H1 (cell line): ENCODE measurements at regions not wholly inside any gene's neighbourhood (a gene's known extent, or its start where the extent isn't known, plus 50 kb on each side); places are given as distances from the start of the nearest gene placed in this dataset.

Experiments
- CTCF ChIA-PET: fragments of 300-600 bp; sonication (Branson Sonifier 250); formaldehyde crosslinking; loops from one replicate; lab custom pipeline; 2021; ENCODE audit not compliant: partially characterized antibody; lab: Charles Lee
- POLR2A ChIA-PET: fragments of 300-600 bp; sonication (Branson Sonifier 250); formaldehyde crosslinking; loops from one replicate; lab custom pipeline; 2021; ENCODE audit warnings: inconsistent platforms; ENCODE audit not compliant: partially characterized antibody; lab: Charles Lee
- DNase-seq, 2 experiments: peaks; one replicate each; pipeline versions ENCODE4 v3.0.0 to v3.0.0-alpha.2; 2010 to 2022; ENCODE audit warnings: low spot score in 2 of 2, low read depth in 1 of 2, mixed read lengths in 1 of 2
- FAIRE-seq: peaks from 2 replicates; lab custom pipeline; 2011; peaks lifted over from hg19 to GRCh38; lab: Jason Lieb, UNC
- H2AFZ ChIP-seq: 2 replicates; pipeline ENCODE4 v1.8.1; 2012; ENCODE audit warnings: low read length, inconsistent platforms
- H2AK5ac ChIP-seq: 2 replicates; pipeline ENCODE4 v1.6.1; 2013; ENCODE audit warnings: low read depth, low read length
- H2BK120ac ChIP-seq: replicated peaks from 2 replicates; pipeline ENCODE3; 2013; ENCODE audit warnings: low read depth, low read length, inconsistent platforms
- H2BK12ac ChIP-seq: 2 replicates; pipeline ENCODE4 v1.6.1; 2013; ENCODE audit warnings: low read depth, low read length
- H2BK15ac ChIP-seq: 2 replicates; pipeline ENCODE4 v1.6.1; 2013; ENCODE audit warnings: low read length
- H2BK20ac ChIP-seq: 2 replicates; pipeline ENCODE4 v1.6.1; 2013; ENCODE audit warnings: low read length
- H2BK5ac ChIP-seq: 2 replicates; pipeline ENCODE4 v1.6.1; 2013; ENCODE audit warnings: low read depth, low read length
- H3K14ac ChIP-seq: 2 replicates; pipeline ENCODE4 v1.6.1; 2013; ENCODE audit warnings: inconsistent platforms; ENCODE audit not compliant: insufficient read length
- H3K18ac ChIP-seq: 2 replicates; pipeline ENCODE4 v1.6.1; 2013; ENCODE audit warnings: low read length; ENCODE audit errors: extremely low read depth
- H3K23ac ChIP-seq: 2 replicates; pipeline ENCODE4 v1.6.1; 2013; ENCODE audit warnings: inconsistent platforms; ENCODE audit not compliant: insufficient read length
- H3K23me2 ChIP-seq: 2 replicates; pipeline ENCODE4 v1.6.1; 2013; ENCODE audit warnings: low read depth, low read length
- H3K27ac ChIP-seq: 2 replicates; pipeline ENCODE4 v1.6.1; 2011; ENCODE audit warnings: low read depth, low read length, inconsistent platforms
- H3K27me3 ChIP-seq, 4 experiments: replicated peaks in 1 of 4; 1 replicate in 1 of 4; 2 replicates in 3 of 4; pipeline versions ENCODE4 v1.6.1 to v1.8.1; 2011 to 2013; ENCODE audit warnings: low read length in 3 of 4, mild to moderate bottlenecking in 3 of 4, inconsistent platforms in 2 of 4, mixed read lengths in 2 of 4, moderate library complexity in 1 of 4; ENCODE audit not compliant: control insufficient read depth in 3 of 4, insufficient read depth in 3 of 4; ENCODE audit errors: extremely low read depth in 1 of 4
- H3K36me3 ChIP-seq, 4 experiments: 2 replicates each; pipeline versions ENCODE4 v1.6.1 to v1.8.1; 2011 to 2013; ENCODE audit warnings: mild to moderate bottlenecking in 4 of 4, low read length in 3 of 4, moderate library complexity in 2 of 4, control low read depth in 1 of 4, inconsistent platforms in 1 of 4; ENCODE audit not compliant: insufficient read depth in 4 of 4, control insufficient read depth in 2 of 4
- H3K4ac ChIP-seq: replicated peaks from 2 replicates; pipeline ENCODE3; 2013; ENCODE audit warnings: low read length, low read depth, mixed read lengths, inconsistent platforms; ENCODE audit not compliant: insufficient read length
- H3K4me1 ChIP-seq, 4 experiments: replicated peaks in 1 of 4; 1 replicate in 1 of 4; 2 replicates in 3 of 4; pipeline versions ENCODE4 v1.6.1 to v1.8.1; 2011 to 2013; ENCODE audit warnings: low read length in 3 of 4, inconsistent platforms in 2 of 4, mixed read lengths in 1 of 4; ENCODE audit not compliant: insufficient read depth in 4 of 4, control insufficient read depth in 3 of 4
- H3K4me2 ChIP-seq, 2 experiments: 2 replicates each; pipeline versions ENCODE4 v1.6.1 to v1.8.1; 2011 to 2013; ENCODE audit warnings: low read depth in 2 of 2, low read length in 2 of 2, control low read depth in 1 of 2, inconsistent platforms in 1 of 2, mild to moderate bottlenecking in 1 of 2; ENCODE audit not compliant: insufficient read depth in 1 of 2
- H3K4me3 ChIP-seq, 4 experiments: fragments of 200-600, 300-600 bp in 1 of 4; sonication (generic), shearing (Covaris generic), sonication (Bioruptor Twin) in 1 of 4; 2 replicates each; pipeline versions ENCODE4 v1.5.1 to v1.8.1; 2011 to 2016; ENCODE audit warnings: low read length in 4 of 4, low read depth in 3 of 4, control low read depth in 2 of 4, inconsistent platforms in 2 of 4, mild to moderate bottlenecking in 2 of 4, mixed read lengths in 1 of 4, moderate library complexity in 1 of 4; ENCODE audit not compliant: insufficient read depth in 2 of 4; ENCODE audit errors: extremely low read depth in 1 of 4
- H3K56ac ChIP-seq: replicated peaks from 2 replicates; pipeline ENCODE3; 2013; ENCODE audit warnings: low read depth, mild to moderate bottlenecking, mixed read lengths, low read length, inconsistent platforms; ENCODE audit not compliant: insufficient read length
- H3K79me1 ChIP-seq: 2 replicates; pipeline ENCODE4 v1.6.1; 2013; ENCODE audit warnings: low read depth, low read length, control low read depth
- H3K79me2 ChIP-seq, 2 experiments: 2 replicates each; pipeline versions ENCODE4 v1.6.1 to v1.8.1; 2012 to 2013; ENCODE audit warnings: low read length in 2 of 2, mild to moderate bottlenecking in 2 of 2, inconsistent platforms in 1 of 2; ENCODE audit not compliant: insufficient read depth in 2 of 2, control insufficient read depth in 1 of 2
- H3K9ac ChIP-seq, 4 experiments: replicated peaks in 1 of 4; 1 replicate in 1 of 4; 2 replicates in 3 of 4; pipeline versions ENCODE4 v1.6.1 to v1.8.1; 2011 to 2013; ENCODE audit warnings: low read depth in 3 of 4, low read length in 3 of 4, control low read depth in 2 of 4, mild to moderate bottlenecking in 2 of 4, moderate library complexity in 2 of 4, inconsistent platforms in 1 of 4; ENCODE audit errors: extremely low read depth in 1 of 4
- H3K9me3 ChIP-seq, 2 experiments: 2 replicates each; pipeline versions ENCODE4 v1.6.1 to v1.8.1; 2012 to 2013; ENCODE audit warnings: mild to moderate bottlenecking in 2 of 2, moderate library complexity in 2 of 2, control low read depth in 1 of 2, inconsistent platforms in 1 of 2, low read depth in 1 of 2, low read length in 1 of 2, mixed read lengths in 1 of 2; ENCODE audit not compliant: insufficient read depth in 2 of 2
- H4K20me1 ChIP-seq, 2 experiments: replicated peaks in 1 of 2; 2 replicates each; pipeline versions ENCODE3 to v1.8.1; 2011 to 2013; ENCODE audit warnings: inconsistent platforms in 2 of 2, low read length in 2 of 2, mild to moderate bottlenecking in 1 of 2; ENCODE audit not compliant: insufficient read depth in 2 of 2, control insufficient read depth in 1 of 2
- H4K5ac ChIP-seq: 2 replicates; pipeline ENCODE4 v1.6.1; 2013; ENCODE audit warnings: low read length, low read depth, mixed read lengths, inconsistent platforms; ENCODE audit not compliant: insufficient read length
- H4K8ac ChIP-seq: 2 replicates; pipeline ENCODE4 v1.8.0; 2013; ENCODE audit warnings: mild to moderate bottlenecking, moderate library complexity, low read length, inconsistent platforms; ENCODE audit not compliant: insufficient read depth; ENCODE audit errors: extremely low read depth
- H4K91ac ChIP-seq: replicated peaks from 2 replicates; pipeline ENCODE3; 2013; ENCODE audit warnings: low read length, mixed read lengths, inconsistent platforms; ENCODE audit not compliant: insufficient read length
- CBX8 ChIP-seq: fragments of 300-800, 300-1000 bp; sonication (generic); IDR thresholded peaks from 2 replicates; pipeline ENCODE4 v1.7.1; 2016; ENCODE audit warnings: low read depth, low read length, borderline replicate concordance
- CEBPB ChIP-seq: IDR thresholded peaks from 2 replicates; pipeline ENCODE4 v1.6.1; 2012; ENCODE audit warnings: low read depth, low read length
- WGBS, 2 experiments: shearing (Covaris generic) in 1 of 2; methylation state at CpG; one replicate each; pipeline versions ENCODE4 v1.1.6 to v1.1.7; 2013 to 2015; ENCODE audit warnings: low lambda C conversion rate in 2 of 2, mixed read lengths in 2 of 2, inconsistent platforms in 1 of 2, low coverage in 1 of 2, missing lambda C conversion rate in 1 of 2; ENCODE audit not compliant: insufficient replicate concordance in 2 of 2, insufficient coverage in 1 of 2, insufficient read length in 1 of 2; ENCODE audit errors: extremely low coverage in 1 of 2, missing lambda C conversion rate in 1 of 2; 5-methylcytosine and 5-hydroxymethylcytosine counted together

DNA sequence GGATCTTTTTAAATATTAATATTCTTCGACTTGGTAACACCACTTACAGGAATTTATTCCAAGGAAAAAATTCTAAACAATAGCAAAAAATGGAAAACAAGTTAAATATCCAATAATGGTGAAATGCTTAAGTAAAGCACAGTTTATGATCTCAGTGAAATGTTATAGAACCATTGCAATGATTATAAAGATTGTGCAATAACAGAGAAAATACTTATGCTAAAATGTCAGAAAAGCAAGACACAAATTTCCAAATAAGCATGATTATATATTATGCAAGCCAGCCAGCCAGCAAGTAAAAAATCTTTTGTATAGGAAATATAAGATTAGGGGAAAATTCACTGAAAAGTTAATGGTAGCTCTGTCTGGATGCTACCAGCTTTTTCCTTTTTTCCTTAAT is 102.7 kb upstream of the EFNA5 start:
- Histone ChIP-seq H3K4me1 (peaks cover 0 to 19% (median 6%) of the 10 kb centered on the region in 4 experiments; a peak in 5 of 7 replicates), H3K9me3 (no peaks in the 10 kb centered on the region), H3K27ac (no peak overlapping the region), H3K27me3 (no peaks in the 10 kb centered on the region; a peak in 1 of 7 replicates), H3K4me2 (no peak overlapping the region), H2AFZ (no peak overlapping the region), H2BK15ac (no peak overlapping the region), H4K20me1 (no peaks in the 10 kb centered on the region), H2BK120ac (no peak overlapping the region), H3K23ac (no peak overlapping the region), H4K91ac (no peak overlapping the region), H2BK5ac (no peak overlapping the region), H3K4me3 (no peak overlapping the region), H3K18ac (no peak overlapping the region), H3K79me2 (no peaks in the 10 kb centered on the region), H3K23me2 (no peaks in the 10 kb centered on the region), H4K8ac (no peak overlapping the region), H3K36me3 (no peaks in the 10 kb centered on the region), H3K56ac (no peak overlapping the region), H4K5ac (no peak overlapping the region), H3K14ac (no peak overlapping the region), H2AK5ac (no peak overlapping the region), H2BK12ac (no peak overlapping the region), H3K4ac (no peak overlapping the region), H3K9ac (no peak overlapping the region), H2BK20ac (no peak overlapping the region), H3K79me1 (no peaks in the 10 kb centered on the region)
- DNase-seq (no peak), FAIRE-seq (no peak)
- ChIA-PET CTCF (no interaction called here), POLR2A (no interaction called here)
- no peak for TF ChIP-seq CBX8
- TF ChIP-seq CEBPB = peak; percentile 38; the same call in 1 of the 2 replicates
- WGBS, 2 experiments = 95% methylated on average over 1 of the region's 1 CpG; no CpG with 5 or more reads in 1 of the 2 experiments
